ENCODE measurements at regions not wholly inside any gene's neighbourhood (a gene's known extent, or its start where the extent isn't known, plus 50 kb on each side); places are given as distances from the start of the nearest gene placed in this dataset.
"Not testable (repeated sequence)": the region's sequence is repeated elsewhere in the genome, so short reads cannot be mapped to it uniquely, and the experiment has no call there.

DNA sequence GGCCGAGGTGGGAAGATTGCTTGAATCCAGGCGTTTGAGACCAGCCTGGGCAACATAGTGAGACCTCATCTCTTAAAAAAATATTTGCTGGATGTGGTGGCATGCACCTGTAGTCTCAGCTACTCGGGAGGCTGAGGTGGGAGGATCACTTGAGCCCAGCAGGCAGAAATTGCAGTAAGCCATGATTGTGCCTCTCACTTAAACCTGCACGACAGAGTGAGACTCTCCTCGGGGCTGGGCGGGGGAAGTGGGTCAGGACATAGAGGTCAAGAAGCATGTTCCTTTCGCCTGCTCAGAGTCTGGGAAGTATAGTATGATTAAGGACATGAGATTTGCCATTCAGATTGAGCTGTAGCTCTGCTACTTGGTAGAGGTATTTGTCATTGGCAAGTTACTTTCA, 52.3 kb downstream of the SEPTIN7 start:
- DNase-seq: not testable (repeated sequence)

DNA sequence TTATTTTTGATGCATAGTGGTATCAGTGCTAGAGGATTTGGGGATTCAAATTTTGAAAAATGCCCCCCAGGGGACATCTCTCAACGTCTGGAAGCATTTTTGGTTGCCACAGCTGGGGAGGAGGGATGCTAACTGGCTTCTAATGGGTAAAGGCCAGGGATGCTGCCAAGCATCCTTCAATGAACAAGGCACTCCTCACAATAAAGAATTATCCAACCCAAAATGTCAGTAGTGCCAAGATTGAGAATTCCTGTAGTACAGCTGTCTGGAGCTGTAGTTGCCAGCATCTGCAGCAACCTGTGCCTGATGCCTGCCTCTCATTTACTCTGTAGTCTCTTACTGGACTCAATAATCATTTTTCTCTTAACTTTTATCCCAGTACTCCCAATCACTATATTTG, 53.5 kb downstream of the SEPTIN7 start:
- DNase-seq: no peak

DNA sequence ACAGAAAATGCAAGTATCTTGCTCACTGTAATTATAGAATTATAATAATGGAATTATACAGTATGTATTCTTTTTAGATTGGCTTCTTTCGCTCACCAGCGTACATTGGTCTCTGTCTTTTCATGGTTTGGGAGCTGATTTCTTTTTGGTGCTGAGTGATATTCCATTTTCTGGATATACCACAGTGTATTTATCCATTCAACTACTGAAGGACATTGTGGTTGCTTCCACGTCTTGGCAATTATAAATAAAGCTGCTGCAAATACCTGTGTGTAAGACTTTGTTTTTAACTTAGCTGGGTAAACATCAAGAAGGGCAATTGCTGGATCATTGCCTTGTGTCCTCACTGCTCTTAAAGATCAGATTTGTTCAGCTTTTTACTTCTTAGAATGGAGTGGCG, 55.3 kb downstream of the SEPTIN7 start:
- DNase-seq: no peak

DNA sequence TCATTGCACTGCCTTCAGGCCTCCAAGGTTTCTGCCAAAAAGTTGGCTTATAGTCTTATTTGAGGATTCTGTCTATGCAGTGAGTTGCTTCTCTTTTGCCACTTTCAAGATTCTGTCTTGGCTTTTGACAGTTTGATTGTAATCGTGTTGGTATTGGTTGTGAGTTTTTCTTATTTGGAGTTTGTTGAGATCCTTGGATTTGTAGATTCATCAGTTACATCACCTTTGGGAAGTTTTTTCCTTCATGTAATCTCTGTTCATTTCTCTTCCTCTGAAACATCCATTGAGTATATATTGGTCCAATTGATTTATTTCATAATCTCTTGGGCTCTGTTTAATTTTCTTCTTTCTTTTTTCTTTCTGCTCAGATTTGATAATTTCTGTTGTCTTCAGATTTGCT, 59.8 kb downstream of the SEPTIN7 start:
- no peak for DNase-seq

DNA sequence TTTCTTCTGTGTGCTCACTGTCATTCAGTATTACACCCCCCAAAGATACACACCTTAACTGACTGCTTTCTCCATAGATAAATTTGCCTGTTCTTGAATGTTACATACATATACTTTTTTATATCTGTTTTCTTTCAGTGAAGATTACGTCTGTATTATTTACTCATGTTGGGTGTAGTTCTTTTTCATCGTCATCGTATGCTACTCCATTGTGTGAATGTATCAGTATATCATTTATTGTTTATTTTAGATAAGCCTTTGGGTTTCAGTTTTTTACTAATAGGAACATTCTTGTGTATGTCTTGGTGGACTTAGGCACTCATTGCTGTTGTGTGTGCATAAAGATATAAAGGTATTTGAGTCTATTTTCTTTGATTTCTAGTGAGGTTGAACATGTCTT, 64.4 kb downstream of the SEPTIN7 start:
- DNase-seq: no peak

DNA sequence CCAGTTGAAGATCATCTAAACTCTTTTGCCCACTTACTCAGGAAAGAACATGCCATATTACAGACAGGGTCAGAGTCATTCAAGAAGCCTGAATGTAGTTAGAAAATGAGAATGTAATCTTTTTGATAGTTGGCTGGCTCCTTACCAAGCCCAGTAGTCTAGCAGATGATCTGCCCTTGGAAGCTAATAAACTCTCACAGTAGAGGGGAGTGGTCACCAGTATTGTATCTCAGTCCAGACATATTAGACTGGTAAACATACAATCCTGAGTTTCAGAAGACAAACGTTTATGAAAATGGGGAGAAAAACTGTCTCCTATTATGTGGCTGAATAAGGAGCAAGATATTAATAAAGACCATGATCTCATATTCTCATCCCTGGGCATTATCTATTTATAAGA, 65.3 kb downstream of the SEPTIN7 start:
- DNase-seq: no peak

DNA sequence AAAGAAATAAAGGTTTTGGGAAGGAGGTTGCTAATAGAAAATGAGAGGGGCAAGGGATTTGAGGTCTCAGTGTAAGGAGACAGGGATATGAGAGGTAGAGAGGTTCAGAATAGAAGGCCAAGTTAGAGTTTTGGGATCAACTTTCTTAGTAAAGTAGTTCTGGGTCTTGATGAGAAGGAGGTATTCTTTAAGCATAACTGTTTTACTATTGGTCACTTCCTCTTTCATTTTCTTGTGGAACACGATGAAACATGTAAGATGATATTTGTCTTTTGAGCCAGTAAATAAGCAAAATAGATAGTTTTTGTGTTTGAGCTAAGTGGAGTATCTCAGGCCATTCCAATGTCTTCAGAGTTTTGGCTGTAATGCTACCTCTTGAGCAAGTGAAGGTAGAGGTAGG, 68.3 kb downstream of the SEPTIN7 start:
- not testable (repeated sequence) for DNase-seq

DNA sequence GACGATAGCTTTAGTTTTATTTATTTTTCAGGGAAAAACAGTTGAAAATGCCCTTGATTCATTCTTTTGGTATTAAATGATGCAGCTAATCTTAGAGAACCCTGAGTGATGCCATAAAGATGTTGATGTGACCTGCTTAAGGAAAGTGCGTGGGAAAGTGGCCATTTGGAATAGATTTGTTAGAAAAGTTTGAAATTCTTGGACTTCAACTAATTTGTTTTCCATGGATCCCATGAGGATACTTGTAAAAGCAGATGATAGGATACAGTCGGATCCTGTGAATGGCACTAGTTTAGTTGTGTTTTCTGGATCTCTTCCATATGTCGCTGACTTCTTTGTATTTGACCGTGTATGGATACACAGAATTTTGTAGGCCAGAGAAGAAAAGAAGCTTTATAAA, 69.0 kb downstream of the SEPTIN7 start:
- no peak for DNase-seq

DNA sequence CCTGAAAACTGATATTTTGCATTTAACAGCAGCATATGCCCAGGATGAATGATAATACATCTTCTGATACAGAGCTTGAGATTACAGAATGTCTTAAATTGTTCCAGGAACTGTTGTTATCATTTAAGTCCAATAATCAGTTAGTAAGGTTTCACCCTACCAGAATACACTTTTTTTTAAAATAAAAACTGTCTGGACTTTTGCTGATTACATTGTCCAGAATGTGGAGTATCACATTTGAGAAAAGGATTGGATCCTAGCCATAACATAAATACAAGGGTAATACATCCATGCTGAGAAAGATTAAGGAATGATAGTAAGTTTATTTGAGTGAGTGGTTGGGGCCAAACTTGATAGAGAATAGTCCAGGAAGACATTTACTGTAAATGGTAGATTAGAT, 71.0 kb downstream of the SEPTIN7 start:
- no peak for DNase-seq

DNA sequence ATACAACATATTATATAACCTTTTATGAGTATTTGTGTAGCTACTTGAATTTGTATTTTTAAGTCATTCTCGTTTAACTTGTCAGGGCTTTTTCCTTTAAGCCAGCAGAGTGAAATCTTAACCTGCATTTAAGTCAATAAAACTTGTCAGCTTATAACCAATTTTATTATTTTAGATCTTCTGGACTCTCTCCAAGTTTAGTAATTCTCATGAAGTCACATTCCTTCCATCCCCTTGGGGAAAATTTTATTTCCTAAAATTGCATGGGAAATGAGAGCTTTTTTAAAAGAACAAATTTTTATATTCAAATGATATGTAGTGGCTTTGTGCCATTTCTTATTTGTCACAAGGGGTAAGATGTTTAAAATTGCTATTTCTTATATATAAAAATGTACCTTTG, 74.0 kb downstream of the SEPTIN7 start:
- no peak for DNase-seq

DNA sequence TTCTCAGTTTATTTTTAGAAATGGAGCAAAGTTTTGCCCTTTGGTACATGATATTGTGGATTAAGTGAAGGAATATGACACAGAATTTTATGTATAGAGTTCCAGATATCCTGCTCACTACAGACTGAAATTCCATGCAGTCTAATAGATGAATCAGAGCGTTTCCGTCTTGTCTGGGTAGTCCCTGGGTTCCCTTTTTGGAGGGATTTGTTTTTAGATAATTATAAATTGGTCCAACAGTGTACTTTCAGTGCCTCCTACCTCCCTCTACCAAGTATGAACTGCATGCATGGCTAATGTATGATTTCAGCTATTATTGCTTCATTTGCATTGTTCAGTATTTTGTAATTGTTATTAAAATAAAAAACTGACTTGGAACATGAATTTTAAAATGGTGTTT, 74.4 kb downstream of the SEPTIN7 start:
- no peak for DNase-seq

DNA sequence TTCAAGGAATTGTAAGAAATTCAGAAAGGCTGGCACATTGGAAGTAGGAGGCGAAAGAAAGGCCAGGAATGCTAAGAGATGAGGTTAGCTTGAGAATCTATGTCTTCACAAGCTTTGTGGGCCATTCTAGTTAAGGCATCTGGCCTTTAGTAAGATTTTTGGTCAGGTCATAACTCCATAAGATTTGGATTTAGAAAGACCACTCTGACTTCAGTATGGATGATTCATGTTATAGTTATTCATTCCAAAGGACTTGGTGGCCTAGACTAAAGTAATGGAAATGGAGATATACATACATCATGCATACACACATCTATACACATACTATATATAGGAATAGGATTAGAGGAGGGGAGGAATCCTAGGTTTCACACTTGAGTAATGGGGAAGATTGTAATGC, 77.5 kb downstream of the SEPTIN7 start:
- no peak for DNase-seq

DNA sequence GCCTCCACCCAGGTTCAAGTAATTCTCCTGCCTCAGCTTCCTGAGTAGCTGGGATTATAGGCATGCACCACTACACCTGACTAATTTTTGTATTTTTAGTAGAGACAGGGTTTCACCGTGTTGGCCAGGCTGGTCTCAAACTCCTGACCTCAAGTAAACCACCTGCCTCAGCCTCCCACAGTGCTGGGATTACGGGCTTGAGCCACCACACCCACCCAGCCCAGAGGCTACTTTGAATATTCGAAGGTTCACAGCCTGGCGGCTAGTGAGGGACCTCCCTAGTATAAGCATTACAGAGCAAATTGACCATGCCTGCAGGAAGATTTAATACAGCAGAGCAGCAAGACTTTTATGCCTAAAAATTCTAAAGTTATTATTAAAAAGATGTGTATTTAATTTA, 86.6 kb downstream of the SEPTIN7 start:
- DNase-seq: not testable (repeated sequence)

DNA sequence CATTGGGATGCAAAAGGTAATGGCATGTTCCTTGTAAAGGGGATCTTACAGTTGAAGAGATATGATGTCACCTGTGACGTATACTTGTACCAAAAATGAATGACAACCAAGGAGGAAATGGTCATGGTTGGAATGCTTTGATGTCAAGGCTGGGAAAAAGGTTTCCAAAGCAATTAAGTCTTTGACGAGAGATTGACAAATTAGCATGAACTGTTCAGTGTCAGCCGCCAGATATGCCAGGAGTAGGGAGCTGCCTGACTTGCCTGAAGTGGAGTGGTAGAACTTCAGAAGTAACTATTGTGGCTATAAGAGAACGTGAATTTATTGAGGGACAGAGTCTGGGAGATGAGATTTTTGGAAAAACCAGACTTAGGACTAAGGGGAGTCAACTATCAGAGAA, 88.1 kb downstream of the SEPTIN7 start:
- no peak for DNase-seq

DNA sequence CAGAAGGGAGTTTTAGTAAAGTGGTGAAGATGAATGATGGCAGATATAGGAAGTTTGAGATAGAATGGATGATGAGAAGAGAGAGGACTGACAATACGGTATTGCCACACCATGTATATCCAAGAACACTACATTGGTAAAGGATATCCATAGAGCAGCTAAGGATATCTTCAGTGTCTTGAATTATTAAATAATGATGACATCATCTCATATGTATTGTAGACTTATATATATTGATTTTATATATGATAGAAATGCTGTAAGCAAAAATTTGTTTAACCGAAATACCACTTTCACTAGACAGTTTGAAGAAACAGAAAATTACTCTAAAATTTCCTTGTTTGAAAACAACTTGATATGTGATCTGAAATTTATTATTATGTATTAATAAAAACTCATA, 89.0 kb downstream of the SEPTIN7 start:
- no peak for DNase-seq

DNA sequence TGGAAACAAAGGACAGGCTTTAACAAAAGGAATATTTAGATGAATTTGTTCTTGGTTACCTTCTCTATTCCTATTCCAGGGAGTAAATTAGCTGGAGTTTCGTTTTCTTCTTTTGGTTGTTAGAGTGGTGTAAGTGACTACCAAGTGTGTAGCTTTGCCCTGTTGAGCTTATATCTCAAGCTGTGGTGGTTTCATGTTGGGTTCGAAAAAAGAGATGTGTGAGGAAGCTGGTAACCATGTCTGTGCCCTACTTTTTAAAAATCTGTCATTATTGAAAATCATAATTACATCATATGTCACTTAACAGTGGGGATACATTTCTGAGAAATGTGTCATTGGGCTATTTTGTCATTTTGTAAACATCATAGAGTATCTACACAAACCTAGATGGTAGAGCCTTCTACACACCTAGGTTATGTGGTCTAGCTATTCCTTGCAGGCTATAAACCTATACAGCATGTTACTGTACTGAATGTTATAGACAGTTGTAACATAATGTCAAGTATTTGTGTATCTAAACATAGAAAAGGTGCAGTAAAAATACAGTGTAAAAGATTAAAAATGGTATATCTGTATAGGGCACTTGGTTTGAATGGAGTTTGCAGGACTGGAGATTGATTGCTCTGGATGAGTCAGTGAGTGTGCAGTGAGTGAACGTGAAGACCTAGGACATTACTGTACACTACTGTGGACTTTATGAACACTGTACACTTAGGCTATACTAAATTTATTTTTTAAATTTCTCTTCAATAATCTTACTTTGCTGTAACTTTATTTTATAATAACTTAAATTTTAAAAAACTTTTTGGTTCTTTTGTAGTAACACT, 90.4 kb downstream of the SEPTIN7 start:
- DNase-seq: no peak

DNA sequence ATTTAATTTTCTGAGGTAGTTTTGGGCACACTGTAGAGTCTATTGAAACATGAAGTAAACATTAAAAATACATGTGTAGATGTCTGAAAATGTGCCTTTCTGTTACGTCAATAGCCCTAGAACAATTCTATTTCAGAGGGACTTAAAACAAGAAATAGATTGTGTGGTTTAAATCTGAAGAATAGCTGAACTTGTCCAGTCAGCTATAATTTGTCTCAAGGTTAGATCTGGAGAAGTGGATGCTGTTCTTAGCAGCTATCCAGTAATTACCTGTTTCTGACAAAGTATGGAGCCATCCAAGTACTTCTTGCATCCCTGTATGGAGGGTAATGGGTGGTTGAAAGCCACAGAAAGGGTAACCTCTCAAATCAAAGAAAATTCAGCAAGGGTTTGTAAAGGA, 92.8 kb downstream of the SEPTIN7 start:
- DNase-seq: no peak

DNA sequence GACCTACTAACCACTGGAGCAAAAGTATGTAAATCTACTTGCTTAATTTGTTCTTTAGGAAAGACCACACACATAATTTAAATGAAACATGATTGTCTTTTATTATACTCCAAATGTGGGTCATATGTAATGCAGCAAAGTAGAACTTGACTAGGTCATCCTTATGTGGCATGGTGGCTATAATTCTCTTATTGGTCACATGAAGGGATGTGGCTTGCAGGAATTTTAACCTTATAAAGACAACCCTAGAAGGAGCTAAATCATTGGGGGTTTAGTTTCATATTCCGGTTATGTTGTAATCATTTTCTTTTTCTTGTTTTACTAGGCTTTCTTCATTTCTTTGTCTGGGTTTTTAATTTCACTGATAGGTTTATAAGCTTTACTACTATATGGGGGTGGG, 93.9 kb downstream of the SEPTIN7 start:
- no peak for DNase-seq

DNA sequence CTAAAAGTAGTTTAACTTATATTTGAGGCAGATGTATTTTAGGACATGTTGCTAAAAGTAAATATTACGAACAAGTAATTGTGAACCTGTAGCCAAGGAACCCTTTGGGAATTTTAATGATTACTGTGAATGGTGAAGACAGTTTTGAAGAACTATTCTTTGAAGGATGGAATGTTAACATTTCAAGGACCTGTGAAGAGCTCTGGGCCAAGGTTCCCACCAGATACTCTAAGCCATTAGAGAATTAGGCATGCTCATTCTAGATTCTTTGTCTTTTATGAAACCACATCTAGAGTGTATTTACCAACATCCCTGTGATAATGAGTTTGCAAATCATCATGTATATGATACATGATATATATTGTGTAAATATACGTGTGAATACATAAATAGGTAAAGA, 99.8 kb downstream of the SEPTIN7 start:
- no peak for DNase-seq

DNA sequence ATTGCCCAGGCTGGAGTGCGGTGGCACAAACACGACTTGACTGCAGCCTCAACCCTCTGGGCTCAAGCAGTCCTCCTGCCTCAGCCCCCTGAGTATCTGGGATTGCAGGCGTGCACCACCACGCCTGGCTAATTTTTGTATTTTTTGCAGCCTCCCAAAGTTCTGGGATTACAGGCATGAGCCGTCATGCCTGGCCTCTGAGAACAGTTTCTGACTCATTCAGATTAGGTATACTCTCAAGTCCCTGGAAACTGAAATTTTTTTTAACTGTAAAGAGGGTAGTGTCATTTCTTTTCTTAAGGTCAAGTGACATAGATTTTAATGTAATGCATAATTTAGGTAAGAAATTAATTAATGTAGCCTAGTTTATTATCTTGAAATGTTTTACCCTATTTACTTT, 104.7 kb downstream of the SEPTIN7 start:
- no peak for DNase-seq

DNA sequence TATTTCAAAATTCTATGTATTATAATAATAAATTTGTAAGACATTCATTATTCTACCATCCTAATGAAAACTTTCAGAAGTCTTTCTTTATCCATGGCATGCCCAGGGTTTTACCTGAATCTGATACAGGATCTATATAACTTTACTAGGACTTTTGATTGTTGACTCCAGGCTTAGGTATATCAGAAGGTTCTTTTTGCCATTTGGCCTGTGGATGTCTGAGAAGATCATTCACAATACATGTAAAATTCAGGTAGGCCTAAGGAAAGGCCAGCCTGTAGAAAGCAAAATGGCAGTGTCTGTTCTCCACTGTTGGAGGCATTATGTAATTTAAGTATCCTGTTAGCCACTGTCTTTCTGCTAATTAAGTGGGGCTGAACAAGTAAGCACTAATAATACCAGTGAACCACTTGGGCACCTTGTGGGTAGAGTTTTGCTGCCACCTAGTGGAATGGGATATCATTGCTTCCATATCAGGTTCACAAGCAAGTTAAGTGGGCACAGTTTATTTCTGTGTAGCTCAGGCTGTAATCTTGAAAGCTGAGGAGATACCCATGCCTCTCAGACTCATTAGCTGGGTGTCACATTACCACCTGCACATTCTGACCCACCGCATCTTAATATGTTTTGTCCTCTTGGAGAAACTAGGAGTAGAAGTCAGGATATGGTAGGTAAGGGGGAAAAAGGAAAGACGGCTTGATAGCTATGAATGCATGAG, 105.5 kb downstream of the SEPTIN7 start:
- peak; percentile 63 for DNase-seq

DNA sequence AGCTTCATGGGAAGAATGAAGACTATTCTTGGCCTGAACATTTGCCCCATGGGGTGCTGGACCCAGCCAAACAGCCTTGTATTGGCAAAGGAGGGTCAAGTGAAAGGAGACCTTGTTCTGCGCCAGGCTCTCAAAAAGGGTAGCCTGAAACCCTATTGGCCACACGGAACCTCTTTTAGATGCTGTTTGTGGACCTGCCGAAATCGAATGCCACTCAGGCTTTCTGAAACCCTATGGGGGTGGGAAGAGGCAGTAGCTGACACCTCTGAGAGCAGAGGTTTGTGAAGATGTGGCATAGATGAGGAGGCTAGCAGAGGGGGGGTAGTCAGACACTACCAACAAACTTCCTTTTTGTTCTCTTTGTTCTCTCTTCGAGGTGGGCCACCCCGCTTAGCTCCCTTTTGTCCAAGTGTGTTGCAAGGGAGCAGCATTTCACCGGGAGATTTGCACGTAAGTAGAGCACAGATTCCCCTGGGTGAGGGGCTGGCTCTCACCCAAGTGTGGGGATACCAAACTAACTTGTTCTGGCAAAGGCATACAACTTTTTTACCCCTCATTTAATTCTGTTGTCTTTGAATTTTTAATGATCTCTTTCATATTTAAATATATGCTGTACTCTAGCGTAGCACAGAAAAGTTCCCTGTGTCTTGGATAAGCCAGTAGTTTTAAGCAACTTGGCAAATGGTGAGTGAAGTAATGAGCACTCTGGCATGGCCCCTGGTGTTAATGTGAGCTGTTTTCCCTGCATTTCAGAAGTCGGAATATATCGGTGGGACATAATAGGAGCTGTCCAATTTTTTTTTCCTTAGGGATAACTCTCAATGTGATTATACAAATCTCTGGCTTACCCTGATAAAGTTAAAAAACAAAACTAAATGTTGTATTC, 107.7 kb downstream of the SEPTIN7 start:
- DNase-seq: no peak

DNA sequence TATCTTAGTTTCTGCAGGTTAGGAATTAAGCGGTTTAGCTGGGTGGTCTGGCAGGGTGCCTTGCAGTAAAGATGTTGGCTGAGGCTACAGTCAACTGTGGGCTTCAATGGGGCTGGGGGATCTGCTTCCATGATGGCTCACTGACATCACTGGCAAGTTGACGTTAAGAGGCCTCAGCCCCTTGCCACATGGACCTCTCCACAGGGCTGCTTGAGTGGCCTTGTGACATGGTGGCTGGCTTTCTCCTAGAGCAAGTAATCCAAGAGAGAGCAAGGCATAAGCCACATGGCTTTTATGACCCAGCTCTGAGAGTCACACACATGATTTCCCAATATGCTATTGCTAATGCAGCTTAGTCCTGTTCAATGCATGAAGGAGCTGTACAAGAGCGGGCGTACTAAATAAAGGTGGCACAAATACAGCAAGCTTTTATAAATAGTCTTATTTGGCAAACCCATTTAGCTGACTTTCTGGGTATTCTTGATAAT, 109.1 kb downstream of the SEPTIN7 start:
- DNase-seq: no peak
